H1 (cell line): ENCODE measurements at regions not wholly inside any gene's neighbourhood (a gene's known extent, or its start where the extent isn't known, plus 50 kb on each side); places are given as distances from the start of the nearest gene placed in this dataset.

ENCODE experiments used
- CHD1 ChIP-seq: IDR thresholded peaks from 2 replicates; pipeline ENCODE4 v1.6.1; 2012; ENCODE audit warnings: low read depth, low read length, improper control_type of control experiment
- FOSL1 ChIP-seq: IDR thresholded peaks from 2 replicates; pipeline ENCODE4 v1.6.1; 2011; ENCODE audit warnings: mild to moderate bottlenecking, low read depth, low read length, moderate library complexity; ENCODE audit not compliant: insufficient read depth
- NANOG ChIP-seq: IDR thresholded peaks from 2 replicates; pipeline ENCODE4 v1.6.1; 2011; ENCODE audit warnings: low read length, low read depth, mild to moderate bottlenecking, inconsistent platforms; ENCODE audit not compliant: insufficient read depth, poor library complexity, severe bottlenecking
- TAF1 ChIP-seq: IDR thresholded peaks from 2 replicates; pipeline ENCODE4 v1.6.1; 2011; ENCODE audit warnings: mild to moderate bottlenecking, low read depth, low read length

DNA sequence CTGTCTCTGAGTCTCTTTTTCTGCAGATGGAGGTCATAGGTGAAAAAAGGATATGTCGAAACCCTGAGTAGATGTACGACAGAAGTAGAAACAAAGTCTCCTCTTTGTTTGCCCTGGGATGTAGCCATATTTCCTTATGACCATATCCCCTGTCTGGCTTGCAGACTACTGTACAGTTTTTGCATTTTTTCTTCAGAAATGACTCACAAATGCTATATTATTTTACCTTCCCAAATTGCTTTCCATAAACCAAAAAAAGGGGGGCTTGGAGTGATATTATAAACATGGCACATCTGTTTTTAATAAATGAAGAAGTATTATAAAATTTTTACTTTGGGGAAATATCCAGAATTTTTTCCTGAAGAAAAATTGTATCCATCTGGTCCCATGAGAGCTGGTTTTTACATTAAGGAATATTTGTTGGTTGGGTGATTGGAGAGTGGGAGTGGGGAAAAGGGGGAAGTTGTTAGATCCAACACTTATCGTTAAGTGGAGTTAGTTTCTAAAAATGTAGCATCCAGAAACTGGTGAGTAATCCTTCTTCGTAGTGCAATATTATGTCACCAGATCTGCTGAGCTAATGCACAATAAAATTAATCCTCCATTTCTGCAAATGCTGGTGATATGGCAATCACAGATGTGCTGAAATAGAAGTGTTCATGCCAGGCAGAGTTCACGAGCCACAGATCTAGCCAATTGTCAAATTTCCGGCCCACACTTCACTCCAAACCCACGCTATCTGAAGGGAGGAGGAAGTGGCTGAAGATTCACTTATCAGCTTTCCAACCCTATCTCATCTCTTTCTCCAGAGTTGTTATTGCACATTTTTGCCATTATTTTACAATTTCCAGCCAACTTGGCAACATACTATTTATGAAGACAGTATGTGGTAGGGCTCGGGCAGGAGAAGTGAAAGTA, 313.6 kb upstream of the ATP11B start (continued):
- TF ChIP-seq TAF1 (no peak), FOSL1 (no peak), CHD1 (no peak), NANOG (no peak)
